ENCODE measurements at regions not wholly inside any gene's neighbourhood (a gene's known extent, or its start where the extent isn't known, plus 50 kb on each side); places are given as distances from the start of the nearest gene placed in this dataset.
"Not testable (repeated sequence)": the region's sequence is repeated elsewhere in the genome, so short reads cannot be mapped to it uniquely, and the experiment has no call there.

- H3K4me1 Mint-ChIP-seq (ENCODE audit: low read depth); H3K9me3 Mint-ChIP-seq; CTCF ChIA-PET; intact Hi-C loops (cut with micrococcal nuclease); DNase-seq; H3K4me3 Mint-ChIP-seq; H3K27ac Mint-ChIP-seq; H3K36me3 Mint-ChIP-seq; POLR2A ChIA-PET; H3K27me3 Mint-ChIP-seq: not testable (repeated sequence)
These were observed 144.1 kb downstream of the NPIPA8 start for GRCh38 chr16:18192389-18192788.

DNA sequence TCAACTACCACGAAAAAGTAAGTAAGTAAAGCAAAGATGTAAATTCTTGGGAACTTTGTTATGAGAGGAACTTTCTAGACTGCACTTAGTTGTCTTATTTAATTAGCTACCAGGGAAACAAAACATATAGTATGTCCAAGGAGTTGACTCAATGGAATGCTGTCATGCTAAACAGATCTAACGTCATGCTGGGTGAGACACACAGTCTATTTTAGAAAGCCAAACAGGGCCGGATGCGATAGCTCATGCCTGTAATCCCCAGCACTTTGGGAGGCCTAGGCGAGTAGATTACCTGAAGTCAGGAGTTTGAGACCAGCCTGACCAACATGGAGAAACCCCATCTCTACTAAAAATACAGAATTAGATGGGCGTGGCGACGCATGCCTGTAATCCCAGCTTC is 146.4 kb downstream of the NPIPA8 start:
- H3K9me3 Mint-ChIP-seq; POLR2A ChIA-PET; H3K4me3 Mint-ChIP-seq; H3K27me3 Mint-ChIP-seq; H3K36me3 Mint-ChIP-seq; H3K27ac Mint-ChIP-seq; intact Hi-C loops (cut with micrococcal nuclease); DNase-seq; H3K4me1 Mint-ChIP-seq (ENCODE audit: low read depth); CTCF ChIA-PET: not testable (repeated sequence)

DNA sequence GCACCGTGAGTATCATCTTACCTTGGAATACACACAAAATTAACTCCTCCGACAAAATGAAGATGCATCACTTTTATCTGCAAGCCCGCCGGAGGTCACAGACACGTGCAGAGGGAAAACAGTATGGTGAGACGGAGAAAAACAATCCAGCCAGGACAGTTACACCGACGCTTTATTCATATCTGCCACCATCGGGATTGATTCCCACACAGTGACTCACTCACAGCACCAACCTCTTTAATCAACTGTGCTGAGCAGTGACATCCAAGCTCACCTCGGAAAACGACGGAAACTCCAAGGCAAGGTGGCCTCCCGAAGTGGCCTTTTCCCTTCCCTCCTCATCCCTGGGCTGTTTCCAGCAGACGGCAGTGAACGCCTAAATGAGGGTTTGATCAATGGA is 151.8 kb downstream of the NPIPA8 start:
- intact Hi-C loops (cut with micrococcal nuclease); DNase-seq; CTCF ChIA-PET; H3K36me3 Mint-ChIP-seq; H3K27me3 Mint-ChIP-seq; H3K4me3 Mint-ChIP-seq; H3K4me1 Mint-ChIP-seq (ENCODE audit: low read depth); H3K9me3 Mint-ChIP-seq; POLR2A ChIA-PET; H3K27ac Mint-ChIP-seq: not testable (repeated sequence)

- H3K27me3 Mint-ChIP-seq; POLR2A ChIA-PET; H3K4me3 Mint-ChIP-seq; CTCF ChIA-PET; H3K36me3 Mint-ChIP-seq; H3K9me3 Mint-ChIP-seq; H3K27ac Mint-ChIP-seq; DNase-seq; intact Hi-C loops (cut with micrococcal nuclease); H3K4me1 Mint-ChIP-seq (ENCODE audit: low read depth): not testable (repeated sequence)
These were observed 155.5 kb downstream of the NPIPA8 start for GRCh38 chr16:18181028-18181427.

DNA sequence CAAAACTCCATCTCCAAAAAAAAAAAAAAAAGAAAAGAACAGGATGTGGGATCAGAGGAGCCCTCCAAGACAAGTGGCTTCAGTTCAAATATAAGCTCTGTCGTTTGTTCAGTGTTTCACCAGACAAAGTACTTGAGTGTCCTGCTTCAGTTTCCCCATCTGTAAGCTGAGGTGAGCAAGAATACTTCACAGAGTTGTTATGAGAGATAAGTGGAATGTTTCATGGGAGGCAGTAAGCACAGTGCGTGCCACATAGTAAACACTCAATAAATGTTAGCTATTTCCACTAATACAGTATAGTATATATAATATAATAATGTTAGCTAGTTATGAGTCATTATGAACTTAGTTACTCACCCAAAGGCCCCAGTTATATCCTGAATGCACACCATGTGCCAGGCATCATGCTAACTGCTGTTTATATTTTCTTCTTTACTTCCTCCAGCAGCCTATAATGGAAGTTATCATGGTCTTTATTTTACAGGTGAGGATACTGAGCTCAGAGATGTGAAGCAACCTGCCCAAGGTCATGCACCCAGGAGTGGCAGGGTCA is 162.5 kb downstream of the NPIPA8 start:
- H3K4me3 Mint-ChIP-seq; DNase-seq; H3K27ac Mint-ChIP-seq; H3K36me3 Mint-ChIP-seq; POLR2A ChIA-PET; CTCF ChIA-PET; intact Hi-C loops (cut with micrococcal nuclease); H3K9me3 Mint-ChIP-seq; H3K27me3 Mint-ChIP-seq; H3K4me1 Mint-ChIP-seq (ENCODE audit: low read depth): not testable (repeated sequence)

DNA sequence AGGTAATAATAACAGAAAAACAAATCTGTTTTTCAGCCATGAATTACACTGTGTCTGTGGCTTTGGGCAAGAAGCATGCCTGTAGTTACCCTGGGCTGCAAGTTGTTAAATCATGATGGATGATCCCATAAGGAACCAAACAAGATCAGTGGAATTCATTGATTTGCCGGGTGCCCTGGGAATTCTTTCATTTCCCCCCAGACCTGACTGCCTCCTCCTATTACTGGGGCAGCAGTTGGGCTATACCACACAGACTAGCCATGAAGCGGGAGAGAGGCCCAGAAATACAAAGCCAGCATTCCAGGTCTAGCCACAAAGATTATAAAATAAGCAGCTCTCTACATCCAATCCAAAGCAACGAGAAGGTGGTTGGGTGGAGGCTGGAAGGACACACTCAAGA is 174.2 kb downstream of the NPIPA8 start:
- POLR2A ChIA-PET; H3K27ac Mint-ChIP-seq; CTCF ChIA-PET; DNase-seq; H3K27me3 Mint-ChIP-seq; intact Hi-C loops (cut with micrococcal nuclease); H3K4me3 Mint-ChIP-seq; H3K9me3 Mint-ChIP-seq; H3K4me1 Mint-ChIP-seq (ENCODE audit: low read depth); H3K36me3 Mint-ChIP-seq: not testable (repeated sequence)

GRCh38 chr16:18161224-18161623 is 175.3 kb downstream of the NPIPA8 start:
- not testable (repeated sequence) for H3K27ac Mint-ChIP-seq, DNase-seq, H3K27me3 Mint-ChIP-seq

GRCh38 chr16:18159185-18159584 is 177.4 kb downstream of the NPIPA8 start:
- H3K36me3 Mint-ChIP-seq; H3K9me3 Mint-ChIP-seq; CTCF ChIA-PET; DNase-seq; intact Hi-C loops (cut with micrococcal nuclease); POLR2A ChIA-PET; H3K27me3 Mint-ChIP-seq; H3K27ac Mint-ChIP-seq; H3K4me3 Mint-ChIP-seq; H3K4me1 Mint-ChIP-seq (ENCODE audit: low read depth): not testable (repeated sequence)

More at GRCh38 chr16:18161224-18161623, 175.3 kb downstream of the NPIPA8 start:
- H3K4me3 Mint-ChIP-seq; CTCF ChIA-PET; H3K4me1 Mint-ChIP-seq (ENCODE audit: low read depth); H3K9me3 Mint-ChIP-seq; intact Hi-C loops (cut with micrococcal nuclease); POLR2A ChIA-PET; H3K36me3 Mint-ChIP-seq: not testable (repeated sequence)

- H3K4me3 Mint-ChIP-seq; H3K36me3 Mint-ChIP-seq; DNase-seq; intact Hi-C loops (cut with micrococcal nuclease); H3K4me1 Mint-ChIP-seq (ENCODE audit: low read depth); CTCF ChIA-PET; H3K27me3 Mint-ChIP-seq; POLR2A ChIA-PET; H3K27ac Mint-ChIP-seq; H3K9me3 Mint-ChIP-seq: not testable (repeated sequence)
These were observed 178.7 kb downstream of the NPIPA8 start for GRCh38 chr16:18157854-18158253.

DNA sequence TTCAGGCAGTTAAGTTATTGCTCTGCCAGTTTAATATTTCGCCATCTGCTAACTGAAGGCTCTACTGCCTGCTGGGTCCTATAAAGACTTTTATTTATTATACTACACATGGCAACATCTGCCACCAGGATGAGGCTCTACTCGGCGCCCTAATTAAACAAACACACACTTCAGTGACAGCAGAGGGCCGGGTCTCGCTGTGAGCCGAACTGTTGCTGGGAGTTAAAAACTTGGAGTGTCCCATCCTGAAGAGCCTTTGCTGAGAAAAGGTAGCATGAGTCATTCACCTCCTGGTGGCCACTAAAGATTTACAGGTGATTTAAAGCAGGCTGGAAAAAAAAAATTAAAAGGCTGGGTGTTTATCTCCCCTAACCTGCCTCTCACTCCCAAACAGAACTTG is 183.7 kb downstream of the NPIPA8 start:
- POLR2A ChIA-PET, result not testable (repeated sequence)

DNA sequence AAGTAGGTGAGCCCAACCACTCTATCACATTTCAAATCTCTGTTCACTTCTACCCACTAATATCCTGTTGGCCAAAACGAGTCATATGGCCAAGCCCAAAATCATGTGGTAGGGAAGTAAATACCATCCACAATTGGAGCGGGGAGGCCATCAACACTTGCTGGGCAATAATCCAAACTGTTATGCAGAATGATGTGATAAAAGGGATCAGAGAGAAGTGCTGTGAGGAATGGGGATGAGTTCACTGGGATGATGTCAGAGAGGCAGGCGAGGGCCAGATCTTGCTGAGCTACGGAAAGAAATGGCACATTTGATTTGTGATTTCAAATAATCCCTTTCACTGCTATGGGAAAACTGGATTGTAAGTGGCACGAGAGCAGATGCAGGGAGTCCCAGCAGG is 188.4 kb downstream of the NPIPA8 start:
- POLR2A ChIA-PET, result not testable (repeated sequence)

More for the DNA sequence above, 183.7 kb downstream of the NPIPA8 start:
- H3K36me3 Mint-ChIP-seq; CTCF ChIA-PET; H3K4me3 Mint-ChIP-seq; H3K27me3 Mint-ChIP-seq; H3K27ac Mint-ChIP-seq; H3K9me3 Mint-ChIP-seq; DNase-seq; H3K4me1 Mint-ChIP-seq (ENCODE audit: low read depth); intact Hi-C loops (cut with micrococcal nuclease): not testable (repeated sequence)

DNA sequence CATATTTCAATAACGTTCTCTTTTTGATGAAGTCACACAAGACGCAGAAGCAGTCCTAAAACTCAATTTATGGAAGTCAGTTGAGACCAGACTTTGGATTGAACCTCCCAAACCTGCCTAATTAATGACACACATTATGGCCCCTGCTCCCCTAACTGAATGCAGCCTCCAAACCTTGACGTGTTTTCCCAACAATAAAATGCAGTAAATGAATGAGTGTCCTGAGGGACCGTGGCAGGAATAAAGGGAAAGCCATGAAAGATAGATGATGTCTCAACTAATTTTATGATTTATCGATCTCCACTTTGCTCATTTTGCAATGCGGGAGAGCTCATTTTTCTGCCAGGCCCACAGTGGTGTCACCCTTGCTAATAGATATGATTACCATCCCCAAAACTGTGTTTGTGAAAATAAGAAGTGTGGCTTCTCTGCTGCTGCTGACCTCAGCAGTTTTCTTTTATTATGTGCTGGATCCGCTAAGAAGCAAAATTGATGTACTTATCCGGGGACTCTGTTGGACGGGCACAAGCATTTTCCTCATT is 189.9 kb downstream of the NPIPA8 start:
- POLR2A ChIA-PET; DNase-seq; H3K36me3 Mint-ChIP-seq; CTCF ChIA-PET; H3K4me3 Mint-ChIP-seq; H3K9me3 Mint-ChIP-seq; H3K27ac Mint-ChIP-seq; H3K27me3 Mint-ChIP-seq; intact Hi-C loops (cut with micrococcal nuclease); H3K4me1 Mint-ChIP-seq (ENCODE audit: low read depth): not testable (repeated sequence)

More for the DNA sequence above, 188.4 kb downstream of the NPIPA8 start:
- intact Hi-C loops (cut with micrococcal nuclease); DNase-seq; H3K4me3 Mint-ChIP-seq; H3K36me3 Mint-ChIP-seq; CTCF ChIA-PET; H3K27ac Mint-ChIP-seq; H3K27me3 Mint-ChIP-seq; H3K4me1 Mint-ChIP-seq (ENCODE audit: low read depth); H3K9me3 Mint-ChIP-seq: not testable (repeated sequence)

DNA sequence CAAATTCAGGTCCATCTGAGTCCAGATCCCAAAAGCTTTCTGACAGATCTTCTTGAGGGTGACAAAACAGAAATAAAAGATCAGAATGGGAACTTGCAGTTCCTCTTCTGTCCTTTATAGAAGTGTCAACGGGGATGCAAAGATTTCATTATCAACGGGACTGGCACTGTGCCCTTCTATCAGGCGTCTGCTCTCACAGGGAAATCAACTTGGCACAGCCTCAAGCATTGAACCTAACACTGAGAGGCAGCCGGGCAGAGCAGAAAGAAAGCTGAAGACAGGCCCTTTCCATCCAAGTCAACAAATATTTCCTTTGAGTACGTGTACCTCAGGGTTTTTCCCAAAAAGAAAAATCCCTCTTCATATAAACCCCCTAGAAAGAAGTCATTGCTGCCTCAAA is 194.5 kb downstream of the NPIPA8 start:
- H3K9me3 Mint-ChIP-seq; POLR2A ChIA-PET; CTCF ChIA-PET; H3K27me3 Mint-ChIP-seq; DNase-seq; H3K36me3 Mint-ChIP-seq; H3K4me3 Mint-ChIP-seq; H3K27ac Mint-ChIP-seq; intact Hi-C loops (cut with micrococcal nuclease); H3K4me1 Mint-ChIP-seq (ENCODE audit: low read depth): not testable (repeated sequence)

GRCh38 chr16:18136288-18136687 is 200.2 kb downstream of the NPIPA8 start:
- intact Hi-C loops (cut with micrococcal nuclease); POLR2A ChIA-PET; H3K27ac Mint-ChIP-seq; DNase-seq; H3K9me3 Mint-ChIP-seq; H3K4me3 Mint-ChIP-seq; H3K36me3 Mint-ChIP-seq; H3K27me3 Mint-ChIP-seq; CTCF ChIA-PET; H3K4me1 Mint-ChIP-seq (ENCODE audit: low read depth): not testable (repeated sequence)
